HUES64 (cell line): ENCODE measurements at regions not wholly inside any gene's neighbourhood (a gene's known extent, or its start where the extent isn't known, plus 50 kb on each side); places are given as distances from the start of the nearest gene placed in this dataset.
"Not testable (repeated sequence)": the region's sequence is repeated elsewhere in the genome, so short reads cannot be mapped to it uniquely, and the experiment has no call there.

ENCODE experiments used
- H3K27ac ChIP-seq: 2 replicates; pipeline ENCODE4 v1.7.0; 2013; ENCODE audit warnings: low read depth, low read length, inconsistent platforms
- H3K27me3 ChIP-seq: 2 replicates; pipeline ENCODE4 v1.6.1; 2013; ENCODE audit warnings: mild to moderate bottlenecking, low read length; ENCODE audit not compliant: insufficient read depth
- H3K36me3 ChIP-seq: 2 replicates; pipeline ENCODE4 v1.6.1; 2013; ENCODE audit warnings: mild to moderate bottlenecking, low read length; ENCODE audit not compliant: insufficient read depth
- H3K4me1 ChIP-seq: 2 replicates; pipeline ENCODE4 v1.6.1; 2013; ENCODE audit warnings: mild to moderate bottlenecking, low read length, moderate library complexity; ENCODE audit not compliant: insufficient read depth
- H3K4me3 ChIP-seq: 2 replicates; pipeline ENCODE4 v1.5.1; 2013; ENCODE audit warnings: mild to moderate bottlenecking, low read length, moderate library complexity
- H3K9ac ChIP-seq: 2 replicates; pipeline ENCODE4 v1.6.1; 2013; ENCODE audit warnings: mild to moderate bottlenecking, low read depth, low read length
- H3K9me3 ChIP-seq: 2 replicates; pipeline ENCODE4 v1.6.1; 2013; ENCODE audit warnings: low read depth, low read length; ENCODE audit not compliant: insufficient read depth
- WGBS: fragments of 150-250, 120-280 bp; methylation state at CpG from one replicate; pipeline ENCODE4 v1.1.7; 2013; ENCODE audit warnings: missing lambda C conversion rate; 5-methylcytosine and 5-hydroxymethylcytosine counted together

GRCh38 chr18:4544142-4544541, 89.0 kb upstream of the DLGAP1 start:
- Histone ChIP-seq H3K36me3 (no peaks in the 10 kb centered on the region), H3K27me3 (no peaks in the 10 kb centered on the region), H3K4me3 (no peak overlapping the region), H3K9ac (no peak overlapping the region), H3K27ac (no peak overlapping the region), H3K9me3 (peaks cover 6% of the 10 kb centered on the region; the same call in 1 of the 2 replicates), H3K4me1 (no peaks in the 10 kb centered on the region)
- 84% methylated on average over 5 of the region's 6 CpGs for WGBS

DNA sequence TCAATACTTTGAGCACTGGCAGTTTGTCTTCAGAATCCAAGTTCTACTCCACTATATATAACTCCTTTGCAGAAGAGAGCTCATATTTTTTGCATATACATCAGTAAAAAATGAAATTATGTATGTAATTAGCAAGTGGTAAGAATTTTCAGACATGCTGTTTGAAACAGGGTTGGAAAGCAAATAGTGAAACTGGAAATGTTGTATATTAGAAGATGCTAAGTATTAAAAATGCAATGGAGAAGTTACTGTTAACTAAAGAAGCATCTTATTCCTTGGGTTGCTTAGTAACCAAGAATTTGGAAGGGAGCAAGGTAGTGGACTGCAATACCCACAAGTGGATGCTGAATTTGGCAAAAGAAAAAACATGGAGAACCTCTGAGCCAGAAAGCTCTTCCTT, 88.6 kb upstream of the DLGAP1 start:
- no peaks in the 10 kb centered on the region for H3K36me3 ChIP-seq
- H3K4me3 ChIP-seq, result no peak overlapping the region

DNA sequence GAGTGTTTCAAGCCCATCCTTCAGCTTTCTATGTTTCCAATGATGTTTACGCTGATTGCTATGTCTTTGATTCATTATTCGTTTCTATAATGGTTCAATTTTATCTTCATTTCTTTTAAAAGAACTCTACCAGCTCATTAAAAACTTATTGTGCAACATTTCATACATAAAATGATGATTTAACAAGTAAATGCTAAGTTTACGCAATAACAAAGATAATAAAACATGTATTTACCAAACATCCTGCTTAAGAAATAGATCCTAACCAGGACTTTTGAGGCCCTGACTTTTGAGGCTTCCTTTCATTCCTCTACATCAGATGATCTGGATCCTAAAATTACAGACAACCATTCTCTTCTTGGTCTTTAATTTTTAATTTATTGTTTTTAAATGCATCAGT, 86.5 kb upstream of the DLGAP1 start:
- Histone ChIP-seq H3K9ac (no peak overlapping the region), H3K4me1 (no peaks in the 10 kb centered on the region)
- WGBS, result 100% methylated on average over 3 of the region's 3 CpGs

More for the DNA sequence above, 88.6 kb upstream of the DLGAP1 start:
- no peaks in the 10 kb centered on the region for H3K4me1 ChIP-seq
- H3K27ac ChIP-seq, result no peak overlapping the region
- no peaks in the 10 kb centered on the region for H3K27me3 ChIP-seq
- no peak overlapping the region for H3K9ac ChIP-seq
- peaks cover 10% of the 10 kb centered on the region; the same call in 1 of the 2 replicates for H3K9me3 ChIP-seq

GRCh38 chr18:4536447-4536846, 81.3 kb upstream of the DLGAP1 start:
- H3K27ac ChIP-seq, result no peak overlapping the region
- H3K9ac ChIP-seq, result no peak overlapping the region
- no peaks in the 10 kb centered on the region for H3K27me3 ChIP-seq
- peaks cover 54% of the 10 kb centered on the region for H3K9me3 ChIP-seq
- no peaks in the 10 kb centered on the region for H3K36me3 ChIP-seq
- no peaks in the 10 kb centered on the region for H3K4me1 ChIP-seq
- no peak overlapping the region for H3K4me3 ChIP-seq

More for the DNA sequence above, 86.5 kb upstream of the DLGAP1 start:
- Histone ChIP-seq H3K27ac (no peak overlapping the region), H3K27me3 (no peaks in the 10 kb centered on the region), H3K9me3 (peaks cover 26% of the 10 kb centered on the region; the same call in 1 of the 2 replicates), H3K4me3 (no peak overlapping the region), H3K36me3 (no peaks in the 10 kb centered on the region)

DNA sequence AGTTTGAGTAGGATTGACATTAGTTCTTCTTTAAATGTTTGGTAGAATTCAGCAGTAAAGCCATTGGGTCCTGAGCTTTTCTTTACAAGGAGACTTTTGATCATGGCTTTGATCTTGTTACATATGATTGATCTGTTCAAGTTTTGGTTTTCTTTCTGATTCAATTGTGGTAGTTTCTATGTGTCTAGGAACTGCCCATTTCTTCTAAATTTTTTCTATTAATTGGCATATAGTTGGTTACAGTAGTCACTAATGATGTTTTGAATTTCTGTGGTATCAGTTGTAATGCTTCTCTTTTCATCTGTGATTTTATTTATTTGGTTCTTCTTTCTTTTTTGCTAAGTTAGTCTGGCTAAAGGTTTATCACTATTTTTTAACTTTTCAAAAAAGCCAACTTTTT, 73.3 kb upstream of the DLGAP1 start:
- H3K4me1 ChIP-seq, result no peaks in the 10 kb centered on the region; the same call in 1 of the 2 replicates
- no peak overlapping the region for H3K27ac ChIP-seq
- H3K9ac ChIP-seq, result no peak overlapping the region
- peaks cover 20% of the 10 kb centered on the region for H3K9me3 ChIP-seq
- no peak overlapping the region for H3K4me3 ChIP-seq
- H3K27me3 ChIP-seq, result no peaks in the 10 kb centered on the region
- no peaks in the 10 kb centered on the region for H3K36me3 ChIP-seq

- peaks cover 14% of the 10 kb centered on the region for H3K9me3 ChIP-seq
- not testable (repeated sequence) for H3K27ac ChIP-seq, H3K4me3 ChIP-seq, H3K27me3 ChIP-seq, H3K9ac ChIP-seq, H3K4me1 ChIP-seq, H3K36me3 ChIP-seq
- 73% methylated on average over 9 of the region's 10 CpGs for WGBS
These were observed 72.7 kb upstream of the DLGAP1 start for GRCh38 chr18:4527826-4528225.

DNA sequence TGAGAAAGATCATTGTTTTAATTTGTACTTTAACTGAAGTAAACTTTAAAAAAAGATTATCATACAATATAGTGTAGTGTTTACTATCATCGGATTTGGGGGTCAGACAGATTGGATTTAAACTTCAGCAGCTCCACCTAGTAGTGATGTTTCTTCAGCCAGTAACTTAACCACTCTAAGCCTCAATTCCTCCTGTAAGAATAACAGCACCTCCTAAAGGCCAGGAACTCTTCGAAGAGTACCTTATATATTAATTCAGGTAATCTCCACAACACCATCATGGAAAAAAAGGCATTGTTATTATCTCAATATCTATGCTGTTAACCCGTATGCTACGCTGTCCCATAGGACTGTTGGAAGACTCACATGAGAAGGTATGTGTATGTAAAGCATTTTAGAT, 69.0 kb upstream of the DLGAP1 start:
- H3K9ac ChIP-seq, result no peak overlapping the region
- no peak overlapping the region for H3K27ac ChIP-seq
- H3K27me3 ChIP-seq, result no peaks in the 10 kb centered on the region
- no peaks in the 10 kb centered on the region for H3K36me3 ChIP-seq
- no peak overlapping the region for H3K4me3 ChIP-seq
- no peaks in the 10 kb centered on the region for H3K9me3 ChIP-seq
- 58% methylated on average over 2 of the region's 4 CpGs for WGBS
- H3K4me1 ChIP-seq, result no peaks in the 10 kb centered on the region; the same call in 1 of the 2 replicates

DNA sequence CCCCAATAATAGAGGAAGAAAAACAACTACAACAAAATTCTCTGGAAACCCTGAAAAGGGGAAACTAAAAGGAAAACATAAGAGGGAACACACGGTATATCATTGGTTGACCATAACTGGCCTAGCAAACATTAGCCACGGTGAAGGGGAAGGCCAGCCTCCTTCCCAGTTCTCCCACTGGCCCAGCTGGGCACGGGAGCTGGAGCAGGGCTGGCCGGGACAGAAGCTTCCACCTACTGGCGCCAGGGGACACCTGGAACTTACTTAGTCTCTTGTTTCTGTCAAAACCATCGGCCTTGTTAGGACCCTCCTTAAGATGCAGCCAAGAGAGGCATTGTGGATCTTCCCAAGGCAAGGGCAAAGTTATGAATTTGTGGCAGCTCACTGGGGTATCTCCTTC, 56.1 kb upstream of the DLGAP1 start:
- H3K4me3 ChIP-seq, result no peak overlapping the region
- H3K27me3 ChIP-seq, result no peaks in the 10 kb centered on the region
- H3K36me3 ChIP-seq, result no peaks in the 10 kb centered on the region
- no peaks in the 10 kb centered on the region for H3K4me1 ChIP-seq
- no peak overlapping the region for H3K9ac ChIP-seq
- WGBS, result 95% methylated on average over 6 of the region's 6 CpGs
- no peaks in the 10 kb centered on the region for H3K9me3 ChIP-seq
- H3K27ac ChIP-seq, result no peak overlapping the region

DNA sequence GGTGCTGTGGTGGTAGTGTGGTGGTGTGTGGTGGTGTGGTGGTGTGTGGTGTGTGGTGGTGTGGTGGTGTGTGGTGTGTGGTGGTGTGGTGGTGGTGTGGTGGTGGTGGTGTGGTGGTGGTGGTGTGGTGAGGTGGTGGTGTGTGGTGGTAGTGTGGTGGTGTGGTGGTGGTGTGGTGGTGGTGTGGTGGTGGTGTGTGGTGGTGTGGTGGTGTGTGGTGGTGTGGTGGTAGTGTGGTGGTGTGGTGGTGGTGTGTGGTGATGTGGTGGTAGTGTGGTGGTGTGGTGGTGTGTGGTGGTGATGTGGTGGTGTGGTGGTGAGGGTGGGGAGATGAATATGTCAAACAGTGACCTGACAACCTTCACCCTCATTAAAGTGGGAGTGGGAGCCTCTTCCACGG, 55.6 kb upstream of the DLGAP1 start:
- H3K27ac ChIP-seq, result no peak overlapping the region
- no peaks in the 10 kb centered on the region for H3K36me3 ChIP-seq
- H3K9ac ChIP-seq, result no peak overlapping the region
- H3K9me3 ChIP-seq, result no peaks in the 10 kb centered on the region
- H3K4me3 ChIP-seq, result no peak overlapping the region
- H3K4me1 ChIP-seq, result no peaks in the 10 kb centered on the region
- no peaks in the 10 kb centered on the region for H3K27me3 ChIP-seq
- WGBS, result no CpG with 5 or more reads among the region's 1 CpG

- Histone ChIP-seq H3K27ac (no peak overlapping the region), H3K27me3 (no peaks in the 10 kb centered on the region), H3K9ac (no peak overlapping the region), H3K4me1 (no peaks in the 10 kb centered on the region), H3K36me3 (no peaks in the 10 kb centered on the region), H3K4me3 (no peak overlapping the region), H3K9me3 (no peaks in the 10 kb centered on the region)
- WGBS, result 95% methylated on average over 8 of the region's 9 CpGs
These were observed 55.1 kb upstream of the DLGAP1 start for GRCh38 chr18:4510160-4510559.
